ENCODE measurements at regions not wholly inside any gene's neighbourhood (a gene's known extent, or its start where the extent isn't known, plus 50 kb on each side); places are given as distances from the start of the nearest gene placed in this dataset.

GRCh38 chr12:126742241-126742641, 1524.7 kb upstream of the TMEM132C start:
- DNase-seq, result no peak

- peak; percentile 58 for DNase-seq
These were observed 1519.3 kb upstream of the TMEM132C start for GRCh38 chr12:126747530-126748149.

GRCh38 chr12:126752021-126752420, 1514.9 kb upstream of the TMEM132C start:
- no peak for DNase-seq

GRCh38 chr12:126757326-126757725, 1509.6 kb upstream of the TMEM132C start:
- no peak for DNase-seq

GRCh38 chr12:126760092-126760491, 1506.9 kb upstream of the TMEM132C start:
- no peak for DNase-seq

- DNase-seq, result no peak
These were observed 1505.5 kb upstream of the TMEM132C start for GRCh38 chr12:126761420-126761819.

GRCh38 chr12:126762150-126762549, 1504.8 kb upstream of the TMEM132C start:
- no peak for DNase-seq

GRCh38 chr12:126763359-126763758, 1503.6 kb upstream of the TMEM132C start:
- no peak for DNase-seq

- no peak for DNase-seq
These were observed 1499.6 kb upstream of the TMEM132C start for GRCh38 chr12:126767334-126767733.

GRCh38 chr12:126768517-126768916, 1498.5 kb upstream of the TMEM132C start:
- no peak for DNase-seq

- no peak for DNase-seq
These were observed 1496.8 kb upstream of the TMEM132C start for GRCh38 chr12:126770188-126770587.

GRCh38 chr12:126772171-126772864, 1494.7 kb upstream of the TMEM132C start:
- DNase-seq, result no peak

GRCh38 chr12:126773012-126773411, 1494.0 kb upstream of the TMEM132C start:
- DNase-seq, result no peak

GRCh38 chr12:126773491-126773890, 1493.5 kb upstream of the TMEM132C start:
- DNase-seq, result no peak

GRCh38 chr12:126776026-126776655, 1490.8 kb upstream of the TMEM132C start:
- DNase-seq, result no peak

- no peak for DNase-seq
These were observed 1486.6 kb upstream of the TMEM132C start for GRCh38 chr12:126780343-126780742.

- no peak for DNase-seq
These were observed 1485.4 kb upstream of the TMEM132C start for GRCh38 chr12:126781593-126781992.

GRCh38 chr12:126782083-126782482, 1484.9 kb upstream of the TMEM132C start:
- DNase-seq, result no peak

GRCh38 chr12:126784328-126784921, 1482.5 kb upstream of the TMEM132C start:
- DNase-seq, result peak; percentile 60

GRCh38 chr12:126789963-126790362, 1477.0 kb upstream of the TMEM132C start:
- no peak for DNase-seq

- DNase-seq, result no peak
These were observed 1475.8 kb upstream of the TMEM132C start for GRCh38 chr12:126791122-126791521.

- no peak for DNase-seq
These were observed 1474.6 kb upstream of the TMEM132C start for GRCh38 chr12:126792411-126792810.

GRCh38 chr12:126797525-126797924, 1469.4 kb upstream of the TMEM132C start:
- DNase-seq, result no peak

GRCh38 chr12:126798449-126798848, 1468.5 kb upstream of the TMEM132C start:
- DNase-seq, result no peak

Data from hematopoietic multipotent progenitor cell treated with erythropoietin and hydrocortisone succinate and interleukin-3 and kit ligand, for 6 days (in vitro differentiated cells).